ENCODE measurements at regions not wholly inside any gene's neighbourhood (a gene's known extent, or its start where the extent isn't known, plus 50 kb on each side); places are given as distances from the start of the nearest gene placed in this dataset.
"Not testable (repeated sequence)": the region's sequence is repeated elsewhere in the genome, so short reads cannot be mapped to it uniquely, and the experiment has no call there.

DNA sequence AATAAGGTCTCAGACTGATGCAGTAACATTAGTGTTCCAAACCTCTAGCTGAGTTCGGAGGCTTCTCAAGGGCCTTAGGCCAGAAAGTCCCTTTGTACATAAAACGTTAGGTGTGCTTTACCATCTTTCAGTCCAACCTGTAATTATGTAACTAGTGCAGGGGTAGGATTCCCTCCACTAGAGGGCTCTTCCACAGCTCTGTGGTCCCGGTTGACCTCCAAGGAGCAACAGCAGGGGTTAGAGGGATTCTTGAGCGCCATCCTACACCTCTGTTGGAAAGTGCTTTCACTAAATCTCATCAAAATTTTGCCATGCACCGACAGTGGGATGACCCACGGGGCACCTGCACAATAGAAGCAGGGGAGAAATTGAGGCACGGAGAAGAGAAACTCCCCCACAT is 155.8 kb upstream of the LRP1B start:
- DNase-seq (ENCODE audit: low spot score) (peak; percentile 16), FAIRE-seq (no peak)

DNA sequence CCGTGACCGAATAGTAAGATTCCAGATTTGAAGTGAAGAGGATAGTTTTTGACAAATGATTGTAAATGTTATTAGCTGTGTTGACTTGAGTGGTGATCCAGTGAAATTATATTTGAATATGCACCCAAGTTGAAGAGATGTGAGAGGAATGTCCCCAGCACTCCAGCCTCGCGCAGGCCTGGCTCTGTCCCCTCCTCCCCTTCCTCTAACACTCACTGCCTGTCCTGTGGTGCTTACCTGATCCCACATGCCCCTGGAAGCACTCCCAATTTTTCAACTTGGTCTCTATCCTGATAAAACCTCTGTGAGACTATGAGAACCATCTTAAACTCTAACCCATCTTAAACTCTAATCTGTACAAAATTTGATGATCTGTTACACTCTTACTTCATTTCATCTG is 154.7 kb upstream of the LRP1B start:
- FAIRE-seq (no peak), DNase-seq (ENCODE audit: low spot score) (no peak)

DNA sequence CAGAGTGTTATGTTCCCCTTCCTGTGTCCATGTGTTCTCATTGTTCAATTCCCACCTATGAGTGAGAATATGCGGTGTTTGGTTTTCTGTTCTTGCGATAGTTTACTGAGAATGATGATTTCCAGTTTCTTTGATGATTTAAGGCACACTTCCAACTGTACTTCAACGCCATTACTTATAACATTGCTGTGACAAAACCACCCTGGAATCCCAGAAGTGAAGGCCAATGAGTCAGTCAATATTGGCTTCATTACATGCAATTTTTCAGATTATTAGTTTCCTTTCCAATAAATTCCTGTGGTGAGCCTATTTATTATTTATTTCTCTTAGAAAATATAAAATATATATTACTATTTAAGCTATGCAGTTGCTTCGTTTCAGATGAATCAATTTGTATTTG is 153.5 kb upstream of the LRP1B start:
- not testable (repeated sequence) for DNase-seq (ENCODE audit: low spot score); FAIRE-seq

DNA sequence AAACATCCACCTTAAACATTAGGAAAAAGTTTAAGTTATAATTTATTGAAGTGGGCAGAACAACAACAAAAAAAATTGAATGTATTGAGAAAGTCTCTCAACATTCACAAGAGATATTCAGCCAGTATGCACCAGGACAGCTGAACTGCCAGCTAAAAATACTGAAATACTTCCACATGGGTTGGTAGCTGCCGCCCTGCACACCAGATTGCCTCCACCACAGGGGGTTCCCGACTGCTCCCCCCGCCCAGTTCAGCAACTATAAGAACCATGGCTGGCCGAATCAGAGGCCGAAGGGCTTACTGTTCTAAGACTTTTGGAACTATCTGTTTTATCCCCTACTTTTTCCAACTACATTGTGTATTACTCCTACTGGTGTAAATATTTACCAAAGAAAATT is 150.0 kb upstream of the LRP1B start:
- FAIRE-seq (no peak), DNase-seq (ENCODE audit: low spot score) (no peak)

DNA sequence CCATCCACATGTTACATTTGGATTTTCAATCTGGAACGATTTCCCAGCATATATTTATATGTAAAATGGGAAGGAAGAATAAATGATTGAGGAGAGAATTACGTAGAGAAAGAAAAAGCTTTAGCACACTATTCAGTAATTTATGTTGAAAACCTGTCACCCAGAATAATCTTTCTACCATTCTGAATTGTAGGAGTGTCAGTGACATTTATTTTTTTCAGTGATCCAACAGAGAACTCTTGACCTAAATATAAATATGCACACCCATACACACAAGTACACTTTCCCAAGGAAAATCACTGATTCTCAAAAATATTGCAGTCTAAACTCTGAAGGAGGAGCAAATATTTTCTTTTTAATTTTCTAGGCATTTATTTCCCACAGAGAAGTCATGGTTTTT is 140.2 kb upstream of the LRP1B start:
- FAIRE-seq: no peak
- DNase-seq (ENCODE audit: low spot score): no peak

DNA sequence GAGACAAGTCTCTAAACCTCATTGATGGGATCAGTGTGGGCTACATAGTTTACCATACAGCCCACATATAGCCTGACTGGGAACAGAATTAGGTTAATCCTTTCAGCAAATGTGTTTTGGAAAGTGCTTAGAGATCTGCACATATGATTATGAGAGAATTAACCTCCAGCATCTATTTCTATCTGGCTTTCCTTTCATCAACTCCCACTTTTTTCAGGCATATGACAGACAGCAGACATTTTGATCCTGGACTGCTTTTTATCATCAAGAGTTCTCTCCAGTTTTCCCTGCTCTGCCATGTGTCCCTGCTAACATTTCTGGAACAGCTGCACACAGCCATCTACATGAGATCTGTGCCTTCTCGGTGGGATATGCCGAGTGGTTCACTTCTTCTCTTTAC is 139.5 kb upstream of the LRP1B start:
- FAIRE-seq: no peak

DNA sequence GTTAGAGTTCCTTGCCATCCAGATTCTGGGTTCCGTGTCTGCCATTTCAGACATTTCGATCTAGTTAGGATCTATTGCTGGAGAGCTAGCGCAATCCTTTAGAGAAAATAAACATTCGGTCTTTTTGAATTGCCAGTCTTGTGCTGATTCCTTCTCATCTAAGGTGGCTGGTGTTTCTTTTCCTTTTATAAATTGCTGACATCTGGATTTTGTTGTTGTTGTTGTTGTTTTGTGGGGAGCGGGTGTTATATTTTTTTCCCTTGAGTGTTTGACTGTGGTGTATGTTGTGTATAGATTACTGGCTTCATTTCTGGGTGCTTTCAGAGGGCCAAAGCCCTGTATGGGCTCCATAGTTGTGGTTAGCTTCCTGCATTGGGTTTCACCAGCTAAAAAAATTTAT is 128.5 kb upstream of the LRP1B start:
- no peak for FAIRE-seq

More for the DNA sequence above, 139.5 kb upstream of the LRP1B start:
- DNase-seq (ENCODE audit: low spot score): no peak

DNA sequence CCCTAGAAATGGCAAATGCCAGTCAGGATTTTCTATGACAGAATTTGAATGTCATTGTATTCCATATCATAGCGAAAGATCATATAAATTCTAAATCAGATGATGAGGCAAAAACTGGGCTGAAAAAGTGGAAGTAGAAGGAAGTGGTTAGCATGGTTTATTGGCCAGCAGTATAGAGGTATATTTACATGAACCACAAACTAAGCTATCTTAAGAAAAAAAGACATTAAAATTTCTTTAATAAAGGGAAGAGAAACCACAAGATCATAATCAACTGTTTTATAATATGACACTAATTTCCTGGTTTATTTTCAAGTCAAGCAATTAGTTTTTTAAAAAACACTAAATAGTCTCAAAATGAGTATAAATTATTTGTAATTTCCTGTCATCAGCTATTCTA is 123.2 kb upstream of the LRP1B start:
- DNase-seq (ENCODE audit: low spot score) (no peak), FAIRE-seq (no peak)

More for the DNA sequence above, 128.5 kb upstream of the LRP1B start:
- no peak for DNase-seq (ENCODE audit: low spot score)

DNA sequence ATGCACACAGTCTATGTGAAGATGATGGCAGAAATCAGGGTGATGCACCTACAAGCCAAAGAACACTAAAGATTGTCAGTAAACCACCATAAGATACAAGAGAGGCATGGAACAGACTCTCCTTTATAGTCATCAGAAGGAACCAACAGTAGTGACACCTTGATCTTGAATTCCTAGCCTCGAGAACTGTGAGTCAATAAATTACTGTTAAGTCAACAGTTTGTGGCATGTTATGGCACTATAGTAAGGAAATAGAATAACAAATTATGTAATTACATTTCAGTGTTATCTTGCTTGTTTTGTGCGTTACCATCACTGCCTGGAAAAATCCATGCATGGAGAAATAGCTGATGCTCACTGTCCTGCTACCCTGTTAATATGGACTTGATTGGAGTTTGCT is 110.2 kb upstream of the LRP1B start:
- DNase-seq (ENCODE audit: low spot score) (no peak), FAIRE-seq (no peak)

DNA sequence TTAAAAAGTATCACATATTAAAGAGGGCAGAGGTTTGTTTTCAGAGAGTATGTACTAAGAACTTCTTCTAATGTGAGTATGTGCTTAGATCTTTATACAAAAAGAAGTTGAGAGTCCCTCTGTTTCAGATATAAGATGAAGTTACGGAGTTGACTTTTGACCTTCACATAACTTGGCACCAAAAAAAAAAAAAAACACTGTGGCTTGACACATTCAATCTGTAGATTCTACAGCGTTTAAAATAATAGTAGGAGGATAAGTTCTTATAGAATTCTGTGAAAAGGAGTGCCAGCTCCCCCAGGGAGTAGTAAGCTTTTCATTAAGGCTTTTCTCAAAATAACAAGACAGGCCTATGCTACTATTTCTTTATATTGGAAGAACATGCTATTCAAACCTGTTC is 105.4 kb upstream of the LRP1B start:
- DNase-seq (ENCODE audit: low spot score): no peak
- no peak for FAIRE-seq

DNA sequence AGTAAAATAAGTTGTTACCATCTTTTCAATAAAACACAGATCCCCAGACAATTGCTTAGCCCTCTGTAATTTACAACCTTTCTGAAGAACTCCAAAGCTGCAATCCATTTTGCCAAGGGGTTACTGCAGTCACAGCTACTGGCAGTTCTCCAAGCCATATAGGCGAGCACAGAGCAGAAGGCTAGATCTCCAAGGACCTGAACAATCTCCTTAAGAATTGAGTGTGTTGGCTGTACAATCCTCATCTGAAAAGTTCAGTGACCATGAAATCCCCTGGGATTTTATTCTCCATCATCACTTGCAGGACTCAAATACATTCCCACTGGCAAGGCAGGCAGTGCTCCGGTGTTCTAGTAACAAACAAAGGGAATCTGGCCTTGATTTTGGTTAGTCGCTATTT is 103.9 kb upstream of the LRP1B start:
- FAIRE-seq (no peak), DNase-seq (ENCODE audit: low spot score) (no peak)

DNA sequence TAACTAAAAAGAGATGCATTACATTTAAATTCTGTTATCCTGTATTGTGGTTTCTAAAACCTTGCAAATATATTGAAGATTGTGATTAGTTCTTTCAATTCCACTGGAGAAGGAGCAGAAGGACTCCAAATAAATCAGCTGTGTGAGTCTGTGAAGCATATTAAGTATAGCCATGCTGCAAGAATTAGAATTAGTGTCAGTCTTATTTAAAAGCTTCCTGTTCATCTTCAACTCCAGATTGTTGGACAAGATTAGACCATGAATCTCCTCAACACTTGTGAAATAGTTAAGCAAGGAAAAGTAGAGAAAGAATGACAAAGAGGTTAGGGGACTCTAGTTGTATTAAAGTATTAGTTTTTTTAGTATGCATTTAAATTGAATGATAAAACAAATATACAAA is 92.5 kb upstream of the LRP1B start:
- no peak for DNase-seq (ENCODE audit: low spot score)
- no peak for FAIRE-seq

DNA sequence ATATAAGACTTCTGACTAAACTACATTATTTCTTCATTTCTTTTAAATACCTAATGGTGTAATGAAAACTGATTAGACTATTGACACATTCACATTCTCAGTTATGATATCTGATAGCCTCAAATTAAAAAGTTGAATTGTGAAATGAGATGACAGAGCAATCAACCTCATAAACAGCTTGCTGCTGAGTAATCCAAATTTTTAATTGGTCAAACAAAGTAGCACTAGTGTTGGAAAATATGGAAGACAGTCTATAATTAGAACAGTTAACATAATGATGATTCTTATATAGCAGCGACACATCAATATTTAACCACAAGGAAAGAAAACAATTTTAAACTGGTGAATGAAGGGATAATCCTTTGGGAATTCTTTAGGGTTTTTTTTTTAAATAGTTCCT is 91.9 kb upstream of the LRP1B start:
- no peak for DNase-seq (ENCODE audit: low spot score)
- no peak for FAIRE-seq

DNA sequence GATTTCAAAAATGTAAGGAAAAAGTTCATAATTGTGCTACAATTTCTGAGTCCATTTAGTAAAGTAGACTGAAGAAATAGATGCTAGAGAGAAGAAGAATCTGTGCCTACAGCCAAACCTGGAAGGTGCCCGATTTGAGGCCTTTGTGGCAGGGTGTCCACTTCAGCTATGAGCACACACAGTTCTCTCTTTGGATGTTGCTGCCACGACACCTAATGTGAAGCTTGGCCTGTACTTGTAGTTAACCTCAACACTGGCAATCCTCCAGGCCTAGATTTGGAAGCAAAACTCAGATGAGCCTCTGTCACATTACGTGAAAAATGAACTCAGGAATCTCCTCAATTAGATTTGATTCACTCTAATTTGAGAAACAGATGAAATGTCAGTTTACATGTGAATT is 90.1 kb upstream of the LRP1B start:
- FAIRE-seq (no peak), DNase-seq (ENCODE audit: low spot score) (no peak)

DNA sequence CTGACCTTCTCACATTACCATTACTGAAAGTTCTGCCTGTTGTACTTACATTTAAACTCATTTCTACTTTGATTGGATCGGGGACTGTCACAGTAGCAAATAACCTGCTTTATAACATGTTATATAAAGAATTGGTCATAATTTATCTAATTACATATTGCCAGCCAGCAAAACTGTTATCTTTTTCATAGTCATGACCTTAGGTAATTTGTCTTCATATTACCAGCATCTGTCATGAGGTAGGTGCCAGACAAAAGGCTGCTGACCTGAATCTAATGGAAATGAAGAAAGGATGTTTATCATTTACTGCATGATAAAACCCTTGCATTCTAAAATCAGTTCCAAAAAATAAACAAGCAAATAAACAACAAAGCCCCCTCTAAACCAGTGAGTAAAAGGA is 89.4 kb upstream of the LRP1B start:
- no peak for FAIRE-seq
- no peak for DNase-seq (ENCODE audit: low spot score)

DNA sequence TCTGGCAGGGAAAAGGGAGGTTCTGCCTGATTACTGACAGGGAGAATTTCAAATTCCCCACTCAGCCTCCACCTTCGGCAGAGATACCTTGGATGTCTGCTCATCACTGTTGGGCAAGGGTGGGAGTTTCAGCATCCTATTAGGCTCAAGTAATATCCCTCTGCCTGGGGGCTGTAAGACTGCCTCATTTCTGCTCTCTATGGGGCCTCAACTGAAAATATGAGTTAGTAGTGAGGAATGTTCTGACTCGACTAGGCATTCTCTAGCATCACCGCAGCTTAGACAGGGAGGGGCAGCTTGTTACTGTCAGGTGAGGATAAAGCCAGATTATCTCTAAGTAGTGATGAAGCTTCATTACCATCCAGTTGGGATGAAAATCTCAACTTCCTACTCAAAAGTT is 87.7 kb upstream of the LRP1B start:
- DNase-seq (ENCODE audit: low spot score) (no peak), FAIRE-seq (no peak)

DNA sequence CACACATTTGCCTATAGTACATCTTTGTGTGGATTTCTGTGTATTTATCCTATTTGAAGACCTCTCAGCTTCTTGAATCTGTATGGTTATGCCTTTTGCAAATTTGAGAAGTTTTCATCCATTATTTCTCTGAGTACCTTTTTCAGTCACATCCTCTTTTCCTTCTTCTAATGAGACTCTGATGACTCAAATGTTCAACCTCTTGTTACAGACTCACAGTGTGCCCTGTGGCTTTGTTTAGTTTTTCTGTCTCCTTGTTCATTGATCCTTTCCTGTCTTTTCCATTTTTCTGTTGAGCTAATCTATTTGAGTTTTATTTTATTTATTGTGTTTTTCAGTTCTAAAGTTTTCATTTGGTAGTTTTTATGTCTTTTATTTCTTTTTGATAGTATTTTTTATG is 87.0 kb upstream of the LRP1B start:
- FAIRE-seq (no peak), DNase-seq (ENCODE audit: low spot score) (no peak)

DNA sequence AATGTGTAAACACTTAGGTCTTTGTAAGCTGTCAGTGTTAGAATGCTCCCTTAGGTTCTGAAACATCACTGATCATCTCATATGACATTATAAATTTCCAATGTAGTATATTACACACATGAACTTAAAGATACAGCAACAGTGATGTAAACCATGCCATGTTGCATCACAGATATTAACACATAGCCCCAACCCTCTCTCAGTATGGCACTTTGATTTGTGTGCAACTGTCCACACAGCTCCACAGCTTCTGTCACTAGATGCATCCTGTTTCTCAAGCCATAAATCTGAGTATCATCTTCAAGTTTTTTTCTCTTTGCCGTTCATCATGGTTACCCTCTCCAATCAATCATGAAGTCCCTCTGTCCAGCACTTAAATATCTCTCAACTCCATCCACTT is 69.2 kb upstream of the LRP1B start:
- no peak for FAIRE-seq
- DNase-seq (ENCODE audit: low spot score): no peak

DNA sequence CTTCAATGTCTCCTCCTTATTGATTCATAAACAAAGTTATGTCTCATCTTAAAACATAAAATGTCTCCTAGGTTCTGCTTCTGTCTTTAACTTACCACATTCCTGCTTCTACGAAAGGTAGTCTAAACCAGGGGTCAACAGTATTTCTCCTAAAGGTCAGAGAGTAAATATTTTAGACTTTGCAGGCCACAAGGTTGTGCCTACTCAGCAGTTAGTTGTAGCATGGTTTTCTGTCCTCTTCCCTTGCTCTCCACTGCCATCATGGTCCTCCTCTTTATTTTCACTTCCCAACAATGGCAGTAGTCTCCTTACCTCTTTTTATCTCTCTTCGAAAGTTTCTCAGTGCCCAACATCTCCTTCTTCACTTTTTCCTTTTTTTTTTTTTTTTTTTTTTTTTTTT is 68.3 kb upstream of the LRP1B start:
- no peak for DNase-seq (ENCODE audit: low spot score)
- no peak for FAIRE-seq

DNA sequence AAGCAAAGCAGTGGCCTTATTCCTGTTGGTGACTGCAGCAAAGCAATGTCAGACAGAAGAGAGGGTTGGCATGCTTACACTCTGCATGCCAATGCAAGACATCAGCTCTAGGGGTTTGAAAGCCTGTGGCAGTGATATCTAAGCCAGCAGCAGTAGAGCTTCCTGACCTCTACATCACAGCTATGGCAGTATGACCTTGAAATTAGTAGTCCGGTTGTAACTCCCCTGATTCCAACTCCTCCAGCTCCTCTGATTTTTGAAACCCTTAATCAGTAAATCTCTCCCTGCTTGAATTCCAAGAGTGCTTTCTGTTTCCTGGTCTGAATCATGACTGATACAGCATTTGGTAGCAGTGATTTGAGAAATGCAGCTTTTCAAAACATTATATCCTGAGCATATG is 60.0 kb upstream of the LRP1B start:
- FAIRE-seq (no peak), DNase-seq (ENCODE audit: low spot score) (no peak)

DNA sequence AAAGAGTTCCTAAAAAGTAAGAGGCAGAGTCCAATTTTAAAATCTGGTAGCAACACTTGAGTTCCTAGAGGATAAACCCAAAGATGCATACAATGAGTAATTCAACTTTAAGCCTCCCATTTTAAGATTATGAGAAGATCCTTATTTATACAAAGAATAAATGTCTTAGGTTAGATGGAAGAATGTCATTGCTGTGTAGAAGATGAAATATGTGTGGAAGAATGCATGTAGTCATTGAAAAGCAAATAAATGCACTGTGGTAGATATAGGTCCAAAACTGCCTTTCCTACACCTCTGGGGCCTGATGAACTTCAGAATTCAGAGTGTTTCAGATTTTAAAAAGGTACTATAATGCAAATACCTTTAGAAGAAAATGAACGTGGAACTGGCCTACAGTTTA is 58.7 kb upstream of the LRP1B start:
- FAIRE-seq (no peak), DNase-seq (ENCODE audit: low spot score) (no peak)

DNA sequence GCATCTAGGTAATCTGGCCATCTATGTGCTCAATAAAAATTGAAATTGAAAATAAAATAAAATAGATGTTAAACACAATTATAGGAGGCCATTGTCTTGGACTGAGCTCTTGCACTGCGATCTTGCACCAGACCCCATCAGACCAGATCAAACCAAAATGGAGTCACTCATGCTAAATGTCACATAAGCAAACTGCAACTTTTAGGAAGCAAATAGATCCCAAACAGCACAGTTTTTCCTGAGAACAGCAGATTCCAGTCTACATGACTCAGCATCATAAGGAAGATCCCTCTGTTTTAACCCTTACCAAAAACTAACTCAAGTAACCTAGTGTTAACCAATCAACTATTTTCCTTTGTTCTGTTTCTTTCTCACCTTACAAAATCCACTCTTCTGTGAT is 57.7 kb upstream of the LRP1B start:
- no peak for FAIRE-seq
- DNase-seq (ENCODE audit: low spot score): no peak

DNA sequence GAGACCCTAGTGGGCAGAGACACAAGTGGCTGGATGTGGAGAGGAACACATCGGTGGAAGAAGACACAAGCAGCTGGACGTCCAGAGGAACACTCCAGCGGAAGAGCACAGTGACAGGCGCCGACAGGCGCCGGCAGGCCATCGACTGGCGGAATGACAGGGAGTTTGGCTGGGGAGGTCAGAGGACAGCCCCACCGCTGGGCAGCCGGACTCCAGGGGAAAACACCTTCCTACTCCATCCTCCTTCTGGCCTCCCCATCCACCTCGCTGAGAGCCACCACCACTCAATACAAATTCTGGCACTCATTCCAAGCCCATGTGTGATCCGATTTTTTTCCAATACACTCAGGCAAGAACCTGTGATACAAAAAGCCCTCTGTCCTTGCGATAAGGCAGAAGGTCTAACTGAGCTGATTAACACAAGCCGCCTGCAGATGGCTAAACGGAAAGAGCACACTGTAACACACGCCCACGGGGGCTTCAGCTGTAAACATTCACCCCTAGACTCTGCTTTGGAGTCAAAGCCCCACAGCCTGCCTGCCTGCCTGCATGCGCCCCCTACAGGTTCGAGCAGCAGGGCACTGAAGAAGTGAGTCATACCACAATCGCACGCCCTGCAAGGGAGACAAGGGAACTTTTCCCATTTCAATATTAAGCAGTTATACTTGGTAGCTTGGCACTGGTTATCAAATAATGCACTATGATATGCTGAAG is 50.2 kb upstream of the LRP1B start:
- FAIRE-seq (no peak), DNase-seq (ENCODE audit: low spot score) (no peak)
